T follicular helper cell (primary cell): ENCODE measurements at regions not wholly inside any gene's neighbourhood (a gene's known extent, or its start where the extent isn't known, plus 50 kb on each side); places are given as distances from the start of the nearest gene placed in this dataset.

Source experiments
- DNase-seq: peaks from one replicate; pipeline ENCODE4 v3.0.0-alpha.2; 2020; ENCODE audit warnings: low read depth

- DNase-seq = no peak
These were observed 216.5 kb upstream of the RREB1 start for GRCh38 chr6:6891125-6891721.

- no peak for DNase-seq
These were observed 215.8 kb upstream of the RREB1 start for GRCh38 chr6:6891949-6892461.

DNA sequence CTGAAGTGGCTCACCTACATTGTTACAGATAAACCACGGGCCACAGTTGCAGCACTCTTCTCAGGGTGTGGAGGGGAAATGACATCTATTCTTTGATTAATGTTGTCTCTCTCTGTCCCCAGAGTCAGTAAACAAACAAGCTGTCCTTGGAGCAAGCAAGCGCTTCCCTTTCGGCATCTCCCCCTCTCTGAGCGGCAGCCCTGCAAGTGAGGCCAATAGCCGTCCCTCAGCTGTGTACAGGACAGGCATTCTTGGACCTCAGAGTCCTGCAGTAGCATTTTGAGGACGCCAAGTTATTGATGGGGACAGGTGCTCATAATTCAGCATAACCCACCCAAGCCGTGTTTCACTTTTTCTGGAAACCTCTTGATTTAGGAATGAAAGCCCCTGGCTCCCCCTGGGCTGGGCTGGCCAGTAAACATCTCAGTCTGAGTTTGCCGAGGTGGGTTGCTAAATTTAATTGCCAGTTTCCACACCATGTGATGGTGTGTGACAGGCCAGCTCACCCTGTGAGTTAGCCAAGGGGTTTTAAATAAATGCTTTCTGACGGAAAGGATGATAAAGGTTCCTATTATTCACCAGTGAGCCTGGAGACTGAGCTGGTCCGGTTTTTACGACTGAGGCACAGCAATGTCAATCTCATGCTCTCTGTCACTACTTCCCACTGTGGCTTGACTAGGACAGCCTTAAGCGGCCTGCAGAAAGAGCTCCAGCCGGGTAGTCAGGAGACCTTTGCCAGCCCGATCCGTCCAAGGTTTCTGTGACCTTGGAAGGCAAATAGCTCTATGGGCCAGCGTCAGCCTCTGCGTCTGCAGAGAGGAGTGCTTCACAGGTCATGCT is 214.8 kb upstream of the RREB1 start:
- no peak for DNase-seq

GRCh38 chr6:6893701-6894100 is 214.1 kb upstream of the RREB1 start:
- no peak for DNase-seq

GRCh38 chr6:6895929-6896328 is 211.8 kb upstream of the RREB1 start:
- DNase-seq = no peak

DNA sequence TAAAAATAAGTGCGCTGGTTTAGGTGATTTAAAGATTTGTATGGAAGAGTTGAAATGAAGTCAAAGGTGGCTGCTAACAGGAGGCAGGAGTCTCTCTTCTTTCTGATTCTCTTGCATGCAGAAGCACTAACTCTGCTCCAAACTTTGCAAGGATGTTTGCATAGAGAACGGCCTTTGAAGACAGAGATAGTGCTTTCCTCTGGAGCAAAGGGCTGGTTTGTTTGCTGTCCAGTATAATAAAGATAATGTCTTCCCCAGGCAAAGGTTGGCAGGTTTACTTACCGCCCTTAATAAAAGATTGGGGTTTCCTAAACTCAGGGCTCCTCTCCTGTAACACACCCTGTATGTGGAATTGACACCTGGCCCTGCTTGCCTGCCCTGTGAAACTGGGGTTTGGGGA is 210.6 kb upstream of the RREB1 start:
- no peak for DNase-seq

DNA sequence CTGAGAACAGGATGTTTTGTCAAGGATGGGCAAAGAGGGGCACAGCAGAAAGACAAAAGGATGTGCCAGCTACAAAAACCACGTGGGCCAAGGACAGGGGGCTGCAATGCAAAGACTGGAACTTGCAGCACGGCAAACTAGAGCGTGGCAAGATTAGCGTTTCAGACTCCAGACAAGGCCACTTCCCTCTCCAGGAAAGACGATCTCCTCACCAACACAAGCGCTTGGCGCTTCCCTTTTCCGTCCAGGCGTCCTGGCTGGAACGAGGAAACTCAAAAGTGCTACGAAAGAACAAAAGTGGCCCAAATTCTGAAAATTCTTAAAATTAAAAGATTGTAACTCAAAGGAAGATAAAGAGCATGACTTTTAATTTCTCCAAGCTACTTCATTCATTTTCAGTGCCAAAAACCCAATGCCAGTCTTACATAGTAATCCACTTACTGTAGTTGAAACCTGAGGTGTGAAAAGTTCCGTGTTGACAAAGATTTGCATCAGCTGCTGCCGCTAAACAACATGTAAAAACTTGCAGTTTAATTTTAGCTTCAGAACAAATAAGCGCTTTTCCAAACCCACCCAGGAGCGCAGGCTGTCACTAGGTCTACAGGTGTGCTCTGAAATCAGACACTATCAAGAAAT is 207.1 kb upstream of the RREB1 start:
- no peak for DNase-seq

DNA sequence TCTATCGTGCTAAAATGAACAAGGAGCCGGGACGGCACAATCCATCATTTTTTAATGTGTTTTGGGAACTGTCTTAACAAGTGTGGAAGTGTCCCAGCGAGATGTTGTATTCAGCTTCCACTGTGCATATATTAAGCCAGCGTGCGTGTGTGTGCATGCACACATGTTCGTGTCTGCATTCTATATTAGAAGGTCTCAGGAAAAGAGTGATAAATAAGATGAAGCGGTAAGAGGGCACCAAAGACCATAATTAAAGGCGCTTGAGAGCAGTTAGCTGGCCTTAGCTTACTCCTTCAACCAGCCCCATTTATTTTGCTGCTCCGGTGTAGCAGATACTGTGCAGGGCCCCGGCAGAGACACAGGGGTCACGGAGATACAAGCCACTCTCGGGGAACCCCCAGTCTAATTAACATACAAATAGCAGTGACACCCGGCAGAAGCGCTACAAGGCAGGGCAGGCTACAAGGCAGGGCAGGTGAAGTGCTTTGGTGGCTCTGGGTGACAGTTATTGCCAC is 206.5 kb upstream of the RREB1 start:
- DNase-seq = no peak

GRCh38 chr6:6901945-6902344 is 205.8 kb upstream of the RREB1 start:
- DNase-seq = no peak

GRCh38 chr6:6905961-6906518 is 201.7 kb upstream of the RREB1 start:
- no peak for DNase-seq

DNA sequence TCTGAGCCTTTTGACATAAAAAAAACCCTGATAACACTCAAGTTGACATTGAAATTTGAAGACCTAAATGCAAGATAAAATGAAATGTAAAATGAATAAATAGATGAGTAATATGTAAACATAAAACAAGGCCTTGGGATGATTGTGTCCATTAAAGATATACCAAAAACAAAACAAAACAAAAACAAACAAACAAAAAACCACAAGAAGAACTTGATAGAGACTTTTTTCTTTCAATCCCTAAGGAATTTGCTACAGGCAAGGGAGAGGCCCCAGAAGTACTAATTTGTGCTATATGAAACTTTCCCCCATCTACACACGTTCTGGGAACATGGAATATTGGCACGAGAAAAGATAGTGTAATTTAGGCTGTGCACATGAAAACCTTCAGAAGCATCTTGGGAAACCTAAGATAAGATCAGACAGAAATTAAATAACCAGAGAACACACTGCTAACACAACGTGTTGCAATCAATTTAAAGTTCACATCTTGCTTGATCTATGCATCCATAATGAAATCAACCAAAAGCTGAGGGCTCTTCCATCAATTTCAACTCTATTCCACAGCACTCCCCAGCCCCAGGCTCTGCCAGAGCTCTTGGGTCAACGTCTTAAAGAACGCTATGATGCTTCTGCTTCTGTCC is 201.1 kb upstream of the RREB1 start:
- no peak for DNase-seq

GRCh38 chr6:6907286-6907685 is 200.5 kb upstream of the RREB1 start:
- DNase-seq = no peak

- DNase-seq = no peak
These were observed 199.6 kb upstream of the RREB1 start for GRCh38 chr6:6908121-6908520.

DNA sequence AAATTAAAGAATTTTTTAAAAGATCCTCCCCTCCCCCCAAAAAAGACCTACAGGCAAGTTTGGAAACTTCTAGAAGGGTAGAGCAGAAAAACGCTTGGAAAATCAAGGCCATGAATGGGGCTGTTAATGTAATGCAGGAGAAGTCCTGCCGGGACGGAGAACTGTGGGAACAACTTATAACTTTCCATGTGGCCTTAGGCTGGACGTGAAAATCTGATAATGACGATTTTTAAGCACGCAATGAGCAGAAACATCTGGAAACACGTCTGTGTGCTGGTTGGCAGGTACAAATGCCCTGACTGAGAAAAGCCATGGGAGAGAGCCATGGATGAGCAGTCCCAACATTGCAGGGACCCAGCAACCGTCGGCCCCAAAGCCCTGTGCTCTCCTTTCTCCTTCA is 198.7 kb upstream of the RREB1 start:
- DNase-seq = no peak

GRCh38 chr6:6910734-6911295 is 196.9 kb upstream of the RREB1 start:
- DNase-seq = no peak

GRCh38 chr6:6911391-6911790 is 196.4 kb upstream of the RREB1 start:
- no peak for DNase-seq

- DNase-seq = no peak
These were observed 194.7 kb upstream of the RREB1 start for GRCh38 chr6:6912817-6913744.

DNA sequence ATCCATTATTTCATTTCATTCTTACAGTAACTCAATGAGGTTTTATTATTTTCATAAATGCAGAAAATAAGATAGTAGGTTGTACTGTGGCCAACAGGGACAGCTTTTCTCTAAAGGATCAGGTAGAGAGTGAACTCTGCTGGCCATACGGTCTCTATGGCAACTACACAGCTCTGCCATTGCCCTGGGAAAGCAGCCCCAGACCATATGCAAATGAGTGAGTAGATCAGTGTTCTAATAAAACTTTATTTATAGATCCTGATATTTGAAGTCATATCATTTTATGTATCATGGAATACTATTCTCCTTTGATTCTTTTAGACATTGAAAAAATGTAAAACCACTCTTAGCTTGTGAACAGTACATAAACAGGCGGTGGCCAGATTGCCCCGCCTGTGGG is 192.5 kb upstream of the RREB1 start:
- no peak for DNase-seq

GRCh38 chr6:6915813-6916547 is 191.8 kb upstream of the RREB1 start:
- no peak for DNase-seq

DNA sequence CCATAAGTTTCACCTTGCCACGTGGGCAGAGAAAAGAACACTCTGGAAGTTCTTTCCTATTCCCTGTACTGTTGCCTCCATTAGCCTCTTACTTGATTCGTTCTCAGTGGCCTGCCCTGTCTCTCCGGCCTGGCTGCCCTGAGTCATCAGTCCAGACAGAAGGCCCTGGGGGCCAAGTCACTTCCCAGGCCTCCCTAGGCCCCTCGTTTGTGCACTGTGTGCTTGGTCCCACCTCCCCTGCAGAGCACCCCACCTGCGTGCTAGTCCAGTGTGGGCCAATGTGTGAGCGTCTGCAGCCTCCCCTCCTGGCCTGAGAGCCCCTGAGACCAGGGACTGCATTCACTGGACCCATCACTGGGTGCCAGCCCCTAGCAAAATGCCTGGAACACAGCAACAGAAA is 191.2 kb upstream of the RREB1 start:
- no peak for DNase-seq
